Skin epidermis (tissue), 12 donors: ENCODE measurements at regions not wholly inside any gene's neighbourhood (a gene's known extent, or its start where the extent isn't known, plus 50 kb on each side); places are given as distances from the start of the nearest gene placed in this dataset.

Experiments used
- H3K27ac ChIP-seq, 21 experiments: fragments of 200-600 bp; sonication (generic) in 11 of 21; one replicate each; pipeline ENCODE4 v1.5.0; 2020; ENCODE audit warnings: mild to moderate bottlenecking in 3 of 21, inconsistent platforms in 2 of 21, moderate library complexity in 2 of 21
- H3K4me3 ChIP-seq, 7 experiments: fragments of 200-600 bp; sonication (generic) in 2 of 7; one replicate each; pipeline ENCODE4 v1.5.0; 2020; ENCODE audit warnings: inconsistent platforms in 2 of 7, mild to moderate bottlenecking in 2 of 7, moderate library complexity in 1 of 7

DNA sequence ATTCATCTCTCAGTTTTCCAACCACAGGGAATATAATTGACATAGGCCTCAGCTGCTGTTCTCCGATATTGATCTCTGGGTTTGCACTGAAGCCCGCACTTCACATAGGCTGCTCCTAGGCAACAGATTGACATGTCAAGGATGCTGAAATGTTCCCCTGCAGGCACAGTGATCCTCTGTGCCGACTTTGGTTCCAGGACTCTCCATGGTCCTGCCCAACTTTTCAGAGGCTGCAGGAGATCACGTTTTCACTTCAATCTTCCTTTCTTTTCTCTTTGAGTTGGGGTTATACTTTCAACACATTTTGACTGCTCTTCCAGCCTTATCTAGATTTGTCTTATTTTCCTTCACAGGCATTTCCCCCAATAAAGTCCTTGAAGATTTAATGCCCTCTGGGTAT is 1361.0 kb downstream of the DSC3 start:
- Histone ChIP-seq H3K4me3 (no peak overlapping the region), H3K27ac (no peak overlapping the region)

- Histone ChIP-seq H3K4me3 (no peak overlapping the region), H3K27ac (no peak overlapping the region)
Observed at GRCh38 chr18:29664278-29665036, 1378.1 kb downstream of the DSC3 start.

GRCh38 chr18:29661924-29662323 is 1380.6 kb downstream of the DSC3 start:
- Histone ChIP-seq H3K27ac (no peak overlapping the region), H3K4me3 (no peak overlapping the region)

- no peak overlapping the region for H3K27ac ChIP-seq
- no peak overlapping the region for H3K4me3 ChIP-seq
Observed at GRCh38 chr18:29660777-29661176, 1381.8 kb downstream of the DSC3 start.

- H3K4me3 ChIP-seq: no peak overlapping the region
- H3K27ac ChIP-seq: no peak overlapping the region
Observed at GRCh38 chr18:29653671-29654215, 1388.8 kb downstream of the DSC3 start.

DNA sequence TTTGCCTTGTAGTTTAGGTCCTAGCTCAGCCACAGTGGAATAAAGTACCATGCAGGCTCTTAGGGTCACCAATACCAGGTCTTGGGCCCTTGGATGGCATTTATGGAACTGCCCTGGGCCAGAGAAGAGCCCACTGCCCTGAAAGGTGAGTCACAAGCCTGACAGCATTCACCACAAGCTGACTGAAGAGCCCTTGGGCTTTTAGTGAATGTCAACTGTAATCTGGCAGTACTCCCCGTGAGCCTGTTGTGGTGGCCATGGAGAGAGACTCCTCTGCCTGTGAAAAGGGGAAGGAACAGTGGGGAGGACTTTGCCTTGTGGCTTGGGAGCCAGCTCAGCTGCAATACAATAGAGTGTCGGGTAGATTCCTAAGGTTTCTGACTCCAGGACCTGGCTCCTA is 1389.7 kb downstream of the DSC3 start:
- no peak overlapping the region for H3K27ac ChIP-seq

GRCh38 chr18:29651122-29651680 is 1391.3 kb downstream of the DSC3 start:
- Histone ChIP-seq H3K4me3 (no peak overlapping the region), H3K27ac (no peak overlapping the region)

More for the DNA sequence above, 1389.7 kb downstream of the DSC3 start:
- H3K4me3 ChIP-seq: no peak overlapping the region

- Histone ChIP-seq H3K4me3 (no peak overlapping the region), H3K27ac (no peak overlapping the region)
Observed at GRCh38 chr18:29648891-29649290, 1393.7 kb downstream of the DSC3 start.

DNA sequence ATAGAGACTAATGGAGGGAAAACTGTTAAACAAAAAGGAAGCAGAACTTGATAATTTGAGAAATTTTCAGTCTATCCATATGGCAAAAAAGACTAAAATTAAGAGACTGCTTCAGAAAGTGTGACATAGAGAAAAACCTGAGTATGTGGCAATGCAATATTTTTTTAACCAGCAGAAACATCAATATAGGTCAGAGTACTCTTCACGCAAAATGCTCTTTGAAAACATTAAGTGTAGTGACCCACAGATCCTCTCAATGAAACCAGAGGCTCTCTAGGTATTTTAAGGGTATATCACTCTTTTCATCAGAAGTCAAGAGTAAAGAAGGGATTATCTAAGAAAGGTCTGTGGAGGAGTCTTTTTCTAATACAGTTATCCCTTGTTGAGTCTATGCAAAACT is 1394.8 kb downstream of the DSC3 start:
- H3K27ac ChIP-seq: no peak overlapping the region

DNA sequence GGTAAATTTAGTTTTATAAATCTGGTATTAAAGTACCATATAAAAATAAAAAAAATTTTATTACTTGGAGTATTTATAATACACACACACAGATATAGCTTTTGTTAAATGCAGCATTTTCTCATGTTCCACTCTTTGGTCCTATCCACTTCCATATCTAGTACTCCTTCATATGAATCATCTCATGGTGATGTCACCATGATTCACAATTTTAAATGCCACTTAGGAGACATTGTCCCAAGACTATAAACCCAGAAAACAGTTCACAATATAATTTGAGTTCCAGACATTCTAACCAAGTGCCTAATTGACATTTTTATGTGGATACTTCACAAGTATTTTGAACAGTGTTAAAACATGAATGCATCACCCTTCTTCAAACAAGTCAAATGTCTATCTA is 1398.3 kb downstream of the DSC3 start:
- Histone ChIP-seq H3K4me3 (no peak overlapping the region), H3K27ac (no peak overlapping the region)

More for the DNA sequence above, 1394.8 kb downstream of the DSC3 start:
- H3K4me3 ChIP-seq: no peak overlapping the region

- no peak overlapping the region for H3K4me3 ChIP-seq
- H3K27ac ChIP-seq: no peak overlapping the region
Observed at GRCh38 chr18:29629493-29630036, 1413.0 kb downstream of the DSC3 start.

DNA sequence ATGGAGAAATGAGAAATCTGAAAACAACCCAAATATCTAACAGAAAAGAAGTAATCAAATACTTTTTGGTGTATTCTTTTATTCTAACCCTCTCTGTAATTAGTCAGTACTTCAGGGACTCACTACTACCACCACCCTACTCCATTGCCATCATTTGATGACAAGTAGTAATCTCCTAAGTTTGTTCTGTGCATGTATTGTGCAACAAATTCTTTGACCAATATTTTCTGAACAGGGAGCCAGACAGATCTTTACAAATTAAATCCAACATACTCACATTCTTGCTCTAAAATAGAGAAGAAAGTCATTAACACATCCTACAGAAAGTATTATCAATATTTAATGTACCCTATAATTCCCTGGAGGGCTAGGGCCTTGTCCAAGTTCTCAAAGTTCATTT is 1416.4 kb downstream of the DSC3 start:
- Histone ChIP-seq H3K4me3 (no peak overlapping the region), H3K27ac (no peak overlapping the region)

GRCh38 chr18:29616867-29617266 is 1425.7 kb downstream of the DSC3 start:
- no peak overlapping the region for H3K4me3 ChIP-seq
- H3K27ac ChIP-seq: no peak overlapping the region

DNA sequence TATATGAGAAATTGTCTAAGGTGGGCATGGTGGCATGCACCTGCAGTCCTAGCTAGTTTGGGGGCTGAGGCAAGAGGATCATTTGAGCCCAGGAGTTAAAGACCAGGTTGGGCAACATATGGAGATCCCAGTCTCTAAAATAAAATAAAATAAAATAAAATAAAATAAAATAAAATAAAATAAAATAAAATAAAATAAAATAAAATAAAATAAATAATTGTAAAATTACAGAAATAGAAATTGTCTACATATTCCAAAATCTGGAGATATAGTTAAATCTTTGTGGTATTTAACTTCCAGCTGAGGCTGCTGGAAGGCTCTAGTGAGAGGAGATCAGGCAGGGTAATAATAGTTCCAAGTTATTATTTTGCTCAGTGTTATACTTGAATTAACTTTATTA is 1432.1 kb upstream of the CDH2 start:
- Histone ChIP-seq H3K4me3 (no peak overlapping the region), H3K27ac (no peak overlapping the region)

- Histone ChIP-seq H3K27ac (no peak overlapping the region), H3K4me3 (no peak overlapping the region)
Observed at GRCh38 chr18:29605365-29605764, 1428.4 kb upstream of the CDH2 start.

DNA sequence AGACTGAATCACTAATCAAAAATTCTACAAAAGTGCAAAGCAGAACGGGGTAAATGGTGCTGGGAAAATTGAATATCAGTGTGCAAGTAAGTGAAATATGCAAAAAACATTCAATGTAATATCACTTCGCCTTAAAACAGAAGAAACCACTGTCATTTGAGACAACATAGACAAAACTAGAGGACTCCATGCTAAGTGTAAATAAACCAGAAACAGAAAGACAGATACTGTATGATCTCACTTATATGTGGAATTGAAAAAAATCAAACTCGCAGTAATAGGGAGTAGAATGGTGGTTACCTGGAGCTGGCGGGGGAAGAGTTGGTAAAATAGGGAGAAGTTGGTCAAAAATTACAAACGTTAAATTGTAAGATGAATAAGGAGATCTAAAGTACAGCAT is 1420.0 kb upstream of the CDH2 start:
- H3K4me3 ChIP-seq: no peak overlapping the region
- H3K27ac ChIP-seq: no peak overlapping the region

- Histone ChIP-seq H3K4me3 (no peak overlapping the region), H3K27ac (no peak overlapping the region)
Observed at GRCh38 chr18:29594493-29594892, 1417.6 kb upstream of the CDH2 start.

GRCh38 chr18:29588446-29589100 is 1411.6 kb upstream of the CDH2 start:
- Histone ChIP-seq H3K4me3 (no peak overlapping the region), H3K27ac (no peak overlapping the region)

DNA sequence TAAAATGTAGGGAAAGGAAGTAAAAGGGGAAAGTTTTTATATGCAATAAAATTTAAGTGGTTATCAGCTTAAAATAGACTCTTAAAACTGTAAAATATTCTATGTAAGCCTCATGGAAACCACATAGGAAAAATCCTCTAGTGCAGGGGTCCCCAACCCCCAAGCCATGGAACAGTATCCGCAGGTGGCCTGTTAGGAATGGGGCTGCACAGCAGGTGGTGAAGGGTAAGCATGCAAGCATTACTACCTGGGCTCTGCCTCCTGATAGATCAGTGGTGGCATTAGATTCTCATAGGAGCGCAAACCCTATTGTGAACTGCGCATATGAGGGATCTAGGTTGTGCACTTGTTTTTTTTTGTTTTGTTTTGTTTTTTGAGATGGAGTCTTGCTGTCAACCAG is 1409.3 kb upstream of the CDH2 start:
- Histone ChIP-seq H3K27ac (no peak overlapping the region), H3K4me3 (no peak overlapping the region)

DNA sequence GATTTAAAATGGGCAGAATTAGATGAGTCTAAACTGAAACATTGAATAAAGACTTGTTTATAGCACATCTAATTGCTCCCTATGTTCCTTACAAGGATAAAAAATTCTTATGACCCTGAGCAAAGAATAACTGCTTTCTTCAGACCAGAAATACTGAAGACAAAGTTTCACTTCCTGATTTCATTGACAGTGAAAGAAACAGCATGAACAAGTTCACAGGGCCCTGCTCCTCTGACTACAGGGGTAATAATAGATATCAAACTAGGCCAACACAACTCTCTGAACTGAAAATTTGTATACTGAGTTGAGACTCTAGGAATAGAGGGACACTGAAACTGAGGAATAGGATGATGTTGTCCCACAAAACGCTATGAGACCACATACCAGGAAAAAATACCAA is 1383.3 kb upstream of the CDH2 start:
- Histone ChIP-seq H3K4me3 (no peak overlapping the region), H3K27ac (no peak overlapping the region)

DNA sequence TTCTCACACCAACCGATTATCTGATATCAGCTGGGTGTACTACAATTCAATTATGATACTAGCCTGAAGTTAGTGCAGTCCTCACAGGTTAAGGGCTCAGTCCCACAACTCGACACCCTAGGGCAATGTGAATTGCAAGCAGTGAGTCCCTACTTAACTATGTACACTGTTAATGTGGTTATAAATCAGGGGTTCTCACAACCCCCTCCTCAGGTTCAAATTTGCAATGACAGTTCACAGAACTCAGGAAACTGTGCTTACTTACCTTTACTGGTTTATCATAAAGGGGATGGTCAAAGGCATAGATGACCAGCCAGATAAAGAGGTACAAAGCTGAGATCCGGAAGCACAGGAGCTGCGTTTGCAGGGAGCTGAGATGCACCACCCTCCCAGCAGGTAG is 1379.1 kb upstream of the CDH2 start:
- no peak overlapping the region for H3K27ac ChIP-seq

More for the DNA sequence above, 1379.1 kb upstream of the CDH2 start:
- no peak overlapping the region for H3K4me3 ChIP-seq
